Astrocyte (in vitro differentiated cells and primary cell): ENCODE measurements at regions not wholly inside any gene's neighbourhood (a gene's known extent, or its start where the extent isn't known, plus 50 kb on each side); places are given as distances from the start of the nearest gene placed in this dataset.

ENCODE experiments used
- DNase-seq: peaks from one replicate; pipeline ENCODE4 v3.0.0-alpha.2; 2010; ENCODE audit warnings: low read depth
- FAIRE-seq: peaks from 2 replicates; lab custom pipeline; 2011; peaks lifted over from hg19 to GRCh38; lab: Jason Lieb, UNC
- H2AFZ ChIP-seq: 2 replicates; pipeline ENCODE4 v1.6.0; 2012; ENCODE audit warnings: low read depth, low read length, inconsistent platforms
- H3K27ac ChIP-seq: 2 replicates; pipeline ENCODE4 v1.5.1; 2011; ENCODE audit warnings: low read depth, low read length, inconsistent platforms
- H3K27me3 ChIP-seq: 2 replicates; pipeline ENCODE4 v1.6.0; 2011; ENCODE audit warnings: low read length, inconsistent platforms; ENCODE audit not compliant: insufficient read depth
- H3K36me3 ChIP-seq: 2 replicates; pipeline ENCODE4 v1.5.1; 2011; ENCODE audit warnings: low read length, inconsistent platforms; ENCODE audit not compliant: insufficient read depth
- H3K4me1 ChIP-seq: 2 replicates; pipeline ENCODE4 v1.5.1; 2011; ENCODE audit warnings: low read length, inconsistent platforms; ENCODE audit not compliant: insufficient read depth
- H3K4me2 ChIP-seq: 2 replicates; pipeline ENCODE4 v1.6.0; 2012; ENCODE audit warnings: low read length, inconsistent platforms
- H3K4me3 ChIP-seq: 2 replicates; pipeline ENCODE4 v1.5.1; 2011; ENCODE audit warnings: low read depth, mild to moderate bottlenecking, low read length, inconsistent platforms; ENCODE audit not compliant: insufficient read depth
- H3K79me2 ChIP-seq: 2 replicates; pipeline ENCODE4 v1.6.0; 2012; ENCODE audit warnings: mild to moderate bottlenecking, low read length, inconsistent platforms; ENCODE audit not compliant: insufficient read depth
- H3K9ac ChIP-seq: 2 replicates; pipeline ENCODE4 v1.6.0; 2012; ENCODE audit warnings: mild to moderate bottlenecking, low read length, inconsistent platforms
- H3K9me3 ChIP-seq: 2 replicates; pipeline ENCODE4 v1.5.1; 2012; ENCODE audit warnings: low read depth, mild to moderate bottlenecking, low read length, inconsistent platforms; ENCODE audit not compliant: insufficient read depth
- H4K20me1 ChIP-seq: 2 replicates; pipeline ENCODE4 v1.6.0; 2012; ENCODE audit warnings: low read length, inconsistent platforms; ENCODE audit not compliant: insufficient read depth
- H3K27ac Mint-ChIP-seq: one replicate; pipeline ENCODE4 v1.8.0; 2021; ENCODE audit warnings: mild to moderate bottlenecking, mixed read lengths; ENCODE audit not compliant: unreplicated experiment
- H3K27me3 Mint-ChIP-seq: one replicate; pipeline ENCODE4 v1.8.0; 2021; ENCODE audit warnings: low read depth, mixed read lengths; ENCODE audit not compliant: unreplicated experiment
- H3K36me3 Mint-ChIP-seq: one replicate; pipeline ENCODE4 v1.8.0; 2021; ENCODE audit warnings: low read depth, mixed read lengths; ENCODE audit not compliant: unreplicated experiment
- H3K4me1 Mint-ChIP-seq: one replicate; pipeline ENCODE4 v1.8.0; 2021; ENCODE audit warnings: low read depth, mixed read lengths; ENCODE audit not compliant: unreplicated experiment
- H3K4me3 Mint-ChIP-seq: one replicate; pipeline ENCODE4 v1.8.0; 2021; ENCODE audit warnings: mild to moderate bottlenecking, moderate library complexity, mixed read lengths; ENCODE audit not compliant: unreplicated experiment
- H3K9me3 Mint-ChIP-seq: one replicate; pipeline ENCODE4 v1.8.0; 2021; ENCODE audit warnings: mild to moderate bottlenecking, mixed read lengths; ENCODE audit not compliant: unreplicated experiment
- CTCF ChIP-seq: IDR thresholded peaks from 2 replicates; pipeline ENCODE4 v1.5.1; 2011; ENCODE audit warnings: low read depth, mild to moderate bottlenecking, inconsistent platforms, low read length, moderate library complexity; ENCODE audit not compliant: insufficient read depth
- EZH2 ChIP-seq: IDR thresholded peaks from 2 replicates; pipeline ENCODE4 v1.6.1; 2012; ENCODE audit warnings: mild to moderate bottlenecking, low read length, inconsistent platforms; ENCODE audit not compliant: insufficient read depth

- H2AFZ ChIP-seq: no peak overlapping the region
- no peaks in the 10 kb centered on the region for H3K27me3 Mint-ChIP-seq
- TF ChIP-seq EZH2 (no peak), CTCF (no peak)
- H3K4me3 Mint-ChIP-seq: no peak overlapping the region
- H3K36me3 ChIP-seq: no peaks in the 10 kb centered on the region
- H3K36me3 Mint-ChIP-seq: no peaks in the 10 kb centered on the region
- no peaks in the 10 kb centered on the region for H3K79me2 ChIP-seq
- H3K27me3 ChIP-seq: no peaks in the 10 kb centered on the region
- no peaks in the 10 kb centered on the region for H3K9me3 ChIP-seq
- peaks cover 2% of the 10 kb centered on the region for H3K9me3 Mint-ChIP-seq
- no peak overlapping the region for H3K4me3 ChIP-seq
- no peak overlapping the region for H3K27ac Mint-ChIP-seq
- H4K20me1 ChIP-seq: no peaks in the 10 kb centered on the region
- no peaks in the 10 kb centered on the region for H3K4me1 ChIP-seq
- no peak overlapping the region for H3K27ac ChIP-seq
- H3K4me1 Mint-ChIP-seq: no peaks in the 10 kb centered on the region
- no peak overlapping the region for H3K9ac ChIP-seq
- FAIRE-seq: no peak
- DNase-seq: no peak
- H3K4me2 ChIP-seq: no peak overlapping the region
Measured at GRCh38 chr4:89379511-89380044, 72.0 kb upstream of the GPRIN3 start.

- no peaks in the 10 kb centered on the region for H3K36me3 ChIP-seq
- Mint-ChIP-seq H3K4me3 (no peak overlapping the region), H3K9me3 (no peaks in the 10 kb centered on the region), H3K27ac (no peak overlapping the region), H3K4me1 (no peaks in the 10 kb centered on the region), H3K36me3 (no peaks in the 10 kb centered on the region), H3K27me3 (no peaks in the 10 kb centered on the region)
- H3K4me1 ChIP-seq: no peaks in the 10 kb centered on the region
- H3K27ac ChIP-seq: no peak overlapping the region
- no peak overlapping the region for H3K9ac ChIP-seq
- no peak overlapping the region for H2AFZ ChIP-seq
- H3K4me2 ChIP-seq: no peak overlapping the region
- FAIRE-seq (no peak), DNase-seq (no peak)
- H3K4me3 ChIP-seq: no peak overlapping the region
- no peak for TF ChIP-seq EZH2
- TF ChIP-seq CTCF: no peak
- H3K9me3 ChIP-seq: no peaks in the 10 kb centered on the region
- H3K79me2 ChIP-seq: no peaks in the 10 kb centered on the region
- no peaks in the 10 kb centered on the region for H3K27me3 ChIP-seq
- H4K20me1 ChIP-seq: no peaks in the 10 kb centered on the region
Measured at GRCh38 chr4:89373394-89373793, 65.8 kb upstream of the GPRIN3 start.

GRCh38 chr4:89371614-89372013 lies 64.0 kb upstream of the GPRIN3 start:
- H3K4me3 ChIP-seq: no peak overlapping the region
- H3K4me1 Mint-ChIP-seq: no peaks in the 10 kb centered on the region
- no peak overlapping the region for H3K9ac ChIP-seq
- H3K9me3 ChIP-seq: no peaks in the 10 kb centered on the region
- H3K36me3 Mint-ChIP-seq: no peaks in the 10 kb centered on the region
- no peak overlapping the region for H3K27ac Mint-ChIP-seq
- DNase-seq (no peak), FAIRE-seq (no peak)
- H3K4me2 ChIP-seq: no peak overlapping the region
- H2AFZ ChIP-seq: no peak overlapping the region
- H3K27me3 ChIP-seq: no peaks in the 10 kb centered on the region
- no peaks in the 10 kb centered on the region for H4K20me1 ChIP-seq
- H3K4me1 ChIP-seq: no peaks in the 10 kb centered on the region
- H3K4me3 Mint-ChIP-seq: no peak overlapping the region
- no peaks in the 10 kb centered on the region for H3K9me3 Mint-ChIP-seq
- H3K36me3 ChIP-seq: no peaks in the 10 kb centered on the region
- H3K27me3 Mint-ChIP-seq: no peaks in the 10 kb centered on the region
- H3K27ac ChIP-seq: no peak overlapping the region
- no peaks in the 10 kb centered on the region for H3K79me2 ChIP-seq
- TF ChIP-seq EZH2 (no peak), CTCF (no peak)
